CD14-positive monocyte (primary cell): ENCODE measurements at regions not wholly inside any gene's neighbourhood (a gene's known extent, or its start where the extent isn't known, plus 50 kb on each side); places are given as distances from the start of the nearest gene placed in this dataset.
A peak's percentile ranks its signal among the peaks of the same experiment; 100 is the strongest.

Source experiments
- DNase-seq, 3 donors: peaks; one replicate each; pipeline ENCODE4 v3.0.0-alpha.2; 2011 to 2022
- H2AFZ ChIP-seq: 2 replicates; pipeline ENCODE4 v1.6.0; 2012; ENCODE audit warnings: mild to moderate bottlenecking, low read depth, low read length, inconsistent platforms; ENCODE audit not compliant: insufficient read depth, poor library complexity, severe bottlenecking
- H3K27ac ChIP-seq, 2 donors: 1 replicate in 1 of 2; 2 replicates in 1 of 2; pipeline ENCODE4 v1.5.1; 2012 to 2013; ENCODE audit warnings: low read length in 2 of 2, control low read depth in 1 of 2, inconsistent platforms in 1 of 2, low read depth in 1 of 2, mild to moderate bottlenecking in 1 of 2
- H3K27me3 ChIP-seq, 2 donors: one replicate each; pipeline versions ENCODE4 v1.6.0 to v1.6.1; 2011 to 2013; ENCODE audit warnings: low read length in 2 of 2; ENCODE audit not compliant: control insufficient read depth in 2 of 2, insufficient read depth in 2 of 2
- H3K36me3 ChIP-seq, 2 donors: replicated peaks in 1 of 2; 1 replicate in 1 of 2; 2 replicates in 1 of 2; pipeline versions ENCODE4 v1.5.1 to v1.6.1; 2012 to 2013; ENCODE audit warnings: low read length in 2 of 2, control low read depth in 1 of 2, inconsistent platforms in 1 of 2, mild to moderate bottlenecking in 1 of 2; ENCODE audit not compliant: insufficient read depth in 2 of 2, control insufficient read depth in 1 of 2
- H3K4me1 ChIP-seq, 2 donors: 1 replicate in 1 of 2; 2 replicates in 1 of 2; pipeline versions ENCODE4 v1.5.1 to v1.6.1; 2012 to 2013; ENCODE audit warnings: low read length in 2 of 2, control low read depth in 1 of 2, inconsistent platforms in 1 of 2, mild to moderate bottlenecking in 1 of 2, moderate library complexity in 1 of 2; ENCODE audit not compliant: insufficient read depth in 2 of 2, control insufficient read depth in 1 of 2
- H3K4me2 ChIP-seq: replicated peaks from 2 replicates; pipeline ENCODE3; 2012; ENCODE audit warnings: low read length, moderate library complexity, mild to moderate bottlenecking; ENCODE audit not compliant: poor library complexity, severe bottlenecking; ENCODE audit errors: extremely low read depth
- H3K4me3 ChIP-seq, 3 experiments: fragments of 200-600 bp in 1 of 3; sonication (generic) in 1 of 3; replicated peaks in 1 of 3; 1 replicate in 2 of 3; 2 replicates in 1 of 3; pipeline ENCODE4 v1.5.1; 2011 to 2013; ENCODE audit warnings: low read length in 3 of 3, mild to moderate bottlenecking in 3 of 3, control low read depth in 2 of 3, low read depth in 2 of 3, inconsistent platforms in 1 of 3, moderate library complexity in 1 of 3
- H3K79me2 ChIP-seq: 2 replicates; pipeline ENCODE4 v1.6.0; 2012; ENCODE audit warnings: mild to moderate bottlenecking, control low read depth, inconsistent platforms, low read length, moderate library complexity; ENCODE audit not compliant: insufficient read depth
- H3K9ac ChIP-seq: 2 replicates; pipeline ENCODE4 v1.6.0; 2017; ENCODE audit warnings: low read length, mild to moderate bottlenecking; ENCODE audit not compliant: insufficient read depth, poor library complexity, severe bottlenecking
- H3K9me3 ChIP-seq, 2 donors: replicated peaks in 1 of 2; 1 replicate in 1 of 2; 2 replicates in 1 of 2; pipeline versions ENCODE4 v1.5.1 to v1.6.1; 2012 to 2013; ENCODE audit warnings: low read length in 2 of 2, control low read depth in 1 of 2; ENCODE audit not compliant: control insufficient read depth in 1 of 2, insufficient read depth in 1 of 2
- H4K20me1 ChIP-seq: 2 replicates; pipeline ENCODE4 v1.6.0; 2012; ENCODE audit warnings: mild to moderate bottlenecking, low read length, control low read depth, moderate library complexity; ENCODE audit not compliant: insufficient read depth
- H3K27ac Mint-ChIP-seq, 7 donors: one replicate each; pipeline ENCODE4 v1.8.0; 2020; ENCODE audit warnings: mild to moderate bottlenecking in 7 of 7, mixed read lengths in 7 of 7, moderate library complexity in 6 of 7, inconsistent platforms in 2 of 7
- H3K27me3 Mint-ChIP-seq, 3 donors: one replicate each; pipeline ENCODE4 v1.8.0; 2021 to 2022; ENCODE audit warnings: low read depth in 3 of 3, mild to moderate bottlenecking in 3 of 3, mixed read lengths in 3 of 3, moderate library complexity in 3 of 3, inconsistent platforms in 1 of 3
- H3K36me3 Mint-ChIP-seq, 2 donors: one replicate each; pipeline ENCODE4 v1.8.0; 2020; ENCODE audit warnings: mixed read lengths in 2 of 2, inconsistent platforms in 1 of 2, mild to moderate bottlenecking in 1 of 2
- H3K4me1 Mint-ChIP-seq: one replicate; pipeline ENCODE4 v1.8.0; 2020; ENCODE audit warnings: mild to moderate bottlenecking, mixed read lengths
- H3K4me3 Mint-ChIP-seq, 2 donors: one replicate each; pipeline ENCODE4 v1.8.0; 2020; ENCODE audit warnings: mild to moderate bottlenecking in 2 of 2, mixed read lengths in 2 of 2, moderate library complexity in 1 of 2
- H3K9me3 Mint-ChIP-seq, 7 donors: one replicate each; pipeline ENCODE4 v1.8.0; 2020 to 2022; ENCODE audit warnings: mixed read lengths in 7 of 7, mild to moderate bottlenecking in 6 of 7, moderate library complexity in 6 of 7, inconsistent platforms in 2 of 7
- WGBS: methylation state at CpG from one replicate; pipeline ENCODE4 v1.1.5; 2013; ENCODE audit warnings: missing lambda C conversion rate; ENCODE audit not compliant: insufficient coverage; 5-methylcytosine and 5-hydroxymethylcytosine counted together
- intact Hi-C, 2 donors: fragments of 100-400 bp; cut with micrococcal nuclease; formaldehyde crosslinking; loops; one replicate each; pipeline versions ENCODE4 v1.15.0 to v1.15.1; 2023
- TF ChIP-seq, protein P1 (sequence below): fragments of 200-600 bp; IDR thresholded peaks from one replicate; pipeline ENCODE4 v1.8.0; 2022; ENCODE audit warnings: antibody characterized with exemption, mild to moderate bottlenecking

DNA sequence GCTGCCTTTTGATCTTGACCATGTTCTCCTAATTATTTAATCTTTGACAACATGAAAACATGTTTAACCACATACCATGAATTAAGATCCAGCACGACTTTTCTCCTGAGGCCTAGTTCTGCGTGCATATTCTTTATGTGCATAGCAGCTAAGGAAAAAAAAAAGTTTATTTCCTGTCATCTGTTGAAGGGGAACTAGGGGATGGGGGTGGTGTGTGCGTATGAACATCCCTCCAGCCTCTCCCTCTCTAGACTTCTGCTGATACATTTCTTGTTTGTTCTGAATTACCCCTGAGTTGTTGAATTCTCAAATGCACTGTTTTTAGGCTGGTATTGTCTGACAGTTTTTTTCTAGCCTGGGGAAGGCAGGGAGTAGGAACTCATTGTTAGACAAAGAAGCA, 543.3 kb downstream of the FGF9 start:
- no peak for DNase-seq
- no peak overlapping the region for H3K4me3 ChIP-seq
- H3K9ac ChIP-seq, result no peak overlapping the region
- intact Hi-C loops, result no loop called here
- no peaks in the 10 kb centered on the region for H3K27me3 ChIP-seq
- no peak overlapping the region for H3K27ac ChIP-seq
- H3K79me2 ChIP-seq, result no peaks in the 10 kb centered on the region
- no peaks in the 10 kb centered on the region for H3K27me3 Mint-ChIP-seq
- peaks cover 3% of the 10 kb centered on the region for H3K4me1 Mint-ChIP-seq
- H3K4me3 Mint-ChIP-seq, result no peak overlapping the region
- H3K4me1 ChIP-seq, result no peaks in the 10 kb centered on the region
- H3K9me3 Mint-ChIP-seq, result peaks cover 0 to 19% (median 5%) of the 10 kb centered on the region in 7 donors
- no peak overlapping the region for H2AFZ ChIP-seq
- no peak overlapping the region for H3K4me2 ChIP-seq
- TF ChIP-seq, protein P1, sequence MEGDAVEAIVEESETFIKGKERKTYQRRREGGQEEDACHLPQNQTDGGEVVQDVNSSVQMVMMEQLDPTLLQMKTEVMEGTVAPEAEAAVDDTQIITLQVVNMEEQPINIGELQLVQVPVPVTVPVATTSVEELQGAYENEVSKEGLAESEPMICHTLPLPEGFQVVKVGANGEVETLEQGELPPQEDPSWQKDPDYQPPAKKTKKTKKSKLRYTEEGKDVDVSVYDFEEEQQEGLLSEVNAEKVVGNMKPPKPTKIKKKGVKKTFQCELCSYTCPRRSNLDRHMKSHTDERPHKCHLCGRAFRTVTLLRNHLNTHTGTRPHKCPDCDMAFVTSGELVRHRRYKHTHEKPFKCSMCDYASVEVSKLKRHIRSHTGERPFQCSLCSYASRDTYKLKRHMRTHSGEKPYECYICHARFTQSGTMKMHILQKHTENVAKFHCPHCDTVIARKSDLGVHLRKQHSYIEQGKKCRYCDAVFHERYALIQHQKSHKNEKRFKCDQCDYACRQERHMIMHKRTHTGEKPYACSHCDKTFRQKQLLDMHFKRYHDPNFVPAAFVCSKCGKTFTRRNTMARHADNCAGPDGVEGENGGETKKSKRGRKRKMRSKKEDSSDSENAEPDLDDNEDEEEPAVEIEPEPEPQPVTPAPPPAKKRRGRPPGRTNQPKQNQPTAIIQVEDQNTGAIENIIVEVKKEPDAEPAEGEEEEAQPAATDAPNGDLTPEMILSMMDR, result no peak
- peaks cover 0 to under 1% of the 10 kb centered on the region in 2 donors for H3K9me3 ChIP-seq
- H3K36me3 ChIP-seq, result no peaks in the 10 kb centered on the region
- WGBS, result no CpG with 5 or more reads among the region's 3 CpGs
- no peaks in the 10 kb centered on the region for H4K20me1 ChIP-seq
- H3K27ac Mint-ChIP-seq, result peak overlapping the region in 1 of 7 donors; percentile 21
- no peaks in the 10 kb centered on the region for H3K36me3 Mint-ChIP-seq

DNA sequence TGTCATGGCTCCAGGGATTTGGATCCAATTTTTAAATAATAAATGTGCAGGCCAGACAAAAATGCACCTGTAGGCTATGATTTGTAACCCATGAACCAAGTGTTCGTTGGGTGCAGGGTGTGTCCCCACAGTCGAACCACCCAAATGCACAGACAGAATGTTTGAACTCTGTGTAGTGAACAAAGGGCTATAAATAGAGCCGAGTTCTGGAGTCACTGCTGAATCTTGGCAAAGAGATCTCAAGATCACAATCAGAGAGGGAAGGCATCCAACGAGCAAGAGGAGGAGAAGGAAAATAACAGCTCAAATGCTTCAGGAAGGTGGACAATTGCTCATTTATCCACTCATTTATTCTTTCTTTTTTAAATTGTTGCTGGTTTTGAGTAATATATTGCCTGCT, 547.9 kb downstream of the FGF9 start:
- Histone ChIP-seq H3K27me3 (no peaks in the 10 kb centered on the region), H2AFZ (no peak overlapping the region), H3K36me3 (no peaks in the 10 kb centered on the region), H3K4me1 (no peaks in the 10 kb centered on the region), H3K9ac (no peak overlapping the region), H4K20me1 (no peaks in the 10 kb centered on the region), H3K4me3 (no peak overlapping the region), H3K9me3 (no peaks in the 10 kb centered on the region), H3K79me2 (no peaks in the 10 kb centered on the region), H3K4me2 (no peak overlapping the region), H3K27ac (no peak overlapping the region)
- intact Hi-C loops, result no loop called here
- no peak for DNase-seq
- Mint-ChIP-seq H3K27me3 (peaks cover 0 to 3% (median 0%) of the 10 kb centered on the region in 3 donors), H3K27ac (no peak overlapping the region), H3K36me3 (no peaks in the 10 kb centered on the region), H3K9me3 (peaks cover 0 to 6% (median 1%) of the 10 kb centered on the region in 7 donors), H3K4me3 (no peak overlapping the region), H3K4me1 (peaks cover 3% of the 10 kb centered on the region)
- 95% methylated on average over 3 of the region's 4 CpGs for WGBS
- TF ChIP-seq, protein P1, result no peak
